SIG-M5 treated with dmso at 0.1 percent for 504 hours (cell line): ENCODE measurements at regions not wholly inside any gene's neighbourhood (a gene's known extent, or its start where the extent isn't known, plus 50 kb on each side); places are given as distances from the start of the nearest gene placed in this dataset.
"Not testable (repeated sequence)": the region's sequence is repeated elsewhere in the genome, so short reads cannot be mapped to it uniquely, and the experiment has no call there.

Source experiments
- DNase-seq: peaks from one replicate; lab custom pipeline; 2025; ENCODE audit not compliant: unreplicated experiment; lab: John Stamatoyannopoulos, UW

- not testable (repeated sequence) for DNase-seq
These were observed 51.0 kb downstream of the NPIPB11 start for GRCh38 chr16:29355339-29356059.

GRCh38 chr16:29354449-29354848 is 52.1 kb downstream of the NPIPB11 start:
- DNase-seq: not testable (repeated sequence)

- DNase-seq: not testable (repeated sequence)
These were observed 53.9 kb downstream of the NPIPB11 start for GRCh38 chr16:29352617-29352999.

- DNase-seq: not testable (repeated sequence)
These were observed 54.4 kb downstream of the NPIPB11 start for GRCh38 chr16:29351970-29352616.

- not testable (repeated sequence) for DNase-seq
These were observed 55.1 kb downstream of the NPIPB11 start for GRCh38 chr16:29351271-29351969.

- not testable (repeated sequence) for DNase-seq
These were observed 56.5 kb downstream of the NPIPB11 start for GRCh38 chr16:29349966-29350365.

GRCh38 chr16:29348748-29349147 is 57.8 kb downstream of the NPIPB11 start:
- not testable (repeated sequence) for DNase-seq

- DNase-seq: not testable (repeated sequence)
These were observed 58.3 kb downstream of the NPIPB11 start for GRCh38 chr16:29348123-29348690.

- not testable (repeated sequence) for DNase-seq
These were observed 59.5 kb downstream of the NPIPB11 start for GRCh38 chr16:29346796-29347580.

- DNase-seq: not testable (repeated sequence)
These were observed 60.3 kb downstream of the NPIPB11 start for GRCh38 chr16:29346203-29346602.

- not testable (repeated sequence) for DNase-seq
These were observed 63.6 kb downstream of the NPIPB11 start for GRCh38 chr16:29342937-29343336.

- DNase-seq: not testable (repeated sequence)
These were observed 65.6 kb downstream of the NPIPB11 start for GRCh38 chr16:29340779-29341438.

GRCh38 chr16:29340235-29340634 is 66.3 kb downstream of the NPIPB11 start:
- DNase-seq: not testable (repeated sequence)

- not testable (repeated sequence) for DNase-seq
These were observed 67.5 kb downstream of the NPIPB11 start for GRCh38 chr16:29338821-29339700.

- not testable (repeated sequence) for DNase-seq
These were observed 69.1 kb downstream of the NPIPB11 start for GRCh38 chr16:29337385-29337901.

GRCh38 chr16:29335549-29335846 is 71.0 kb downstream of the NPIPB11 start:
- DNase-seq: not testable (repeated sequence)

GRCh38 chr16:29334776-29335548 is 71.5 kb downstream of the NPIPB11 start:
- not testable (repeated sequence) for DNase-seq

GRCh38 chr16:29333492-29334097 is 72.9 kb downstream of the NPIPB11 start:
- not testable (repeated sequence) for DNase-seq
